ENCODE measurements at regions not wholly inside any gene's neighbourhood (a gene's known extent, or its start where the extent isn't known, plus 50 kb on each side); places are given as distances from the start of the nearest gene placed in this dataset.

DNA sequence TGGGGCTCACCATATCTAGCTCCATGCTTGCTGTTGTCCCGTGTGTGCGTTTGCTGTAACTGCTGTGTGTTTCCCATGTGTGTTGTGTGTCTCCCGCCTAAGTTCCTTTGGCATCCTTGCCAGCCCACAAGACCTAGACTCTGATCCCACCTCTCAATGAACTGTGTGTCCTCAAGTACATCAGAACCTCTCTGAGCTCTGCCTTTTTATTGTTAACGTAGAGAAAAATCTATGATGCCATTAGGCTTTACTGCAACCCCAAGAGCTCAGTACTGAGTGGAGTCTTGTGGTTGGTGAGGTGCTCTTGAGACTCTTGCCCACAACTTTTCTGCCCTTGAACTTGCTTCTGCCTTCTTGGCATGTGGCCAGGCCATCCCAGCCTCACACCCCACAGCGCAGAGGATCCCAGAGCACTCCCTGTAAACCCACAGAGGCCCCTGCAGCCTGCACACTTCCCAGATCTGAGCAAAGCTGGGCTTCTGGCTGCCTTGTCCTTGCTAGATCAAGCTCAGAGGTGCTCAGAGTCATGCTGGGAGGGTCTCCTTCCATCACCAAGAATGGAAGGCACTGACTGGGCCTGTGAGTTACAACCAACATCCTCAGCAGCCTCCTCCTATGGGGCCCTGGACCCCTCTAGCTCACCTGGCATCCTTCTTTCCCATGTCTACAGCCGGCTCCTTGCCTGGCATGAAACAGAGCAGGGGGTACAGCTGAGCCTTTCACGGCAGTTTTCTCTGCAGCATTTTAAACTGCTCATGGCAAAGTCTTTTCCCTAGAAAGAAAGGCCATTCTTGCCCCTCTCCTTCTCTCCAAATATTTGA lies 643.4 kb downstream of the ACTR3B start:
- 92 to 94% methylated on average over 7 of the region's 7 CpGs for WGBS, 2 donors
- H3K9me3 ChIP-seq: no peaks in the 10 kb centered on the region
- H3K4me3 ChIP-seq: no peak overlapping the region
- H3K27ac ChIP-seq: no peak overlapping the region
- TF ChIP-seq POLR2AphosphoS5 (IDR thresholded peaks at IDR 0.05): no peak
- no peak for TF ChIP-seq POLR2A (IDR thresholded peaks at IDR 0.05)
- TF ChIP-seq, protein P1, sequence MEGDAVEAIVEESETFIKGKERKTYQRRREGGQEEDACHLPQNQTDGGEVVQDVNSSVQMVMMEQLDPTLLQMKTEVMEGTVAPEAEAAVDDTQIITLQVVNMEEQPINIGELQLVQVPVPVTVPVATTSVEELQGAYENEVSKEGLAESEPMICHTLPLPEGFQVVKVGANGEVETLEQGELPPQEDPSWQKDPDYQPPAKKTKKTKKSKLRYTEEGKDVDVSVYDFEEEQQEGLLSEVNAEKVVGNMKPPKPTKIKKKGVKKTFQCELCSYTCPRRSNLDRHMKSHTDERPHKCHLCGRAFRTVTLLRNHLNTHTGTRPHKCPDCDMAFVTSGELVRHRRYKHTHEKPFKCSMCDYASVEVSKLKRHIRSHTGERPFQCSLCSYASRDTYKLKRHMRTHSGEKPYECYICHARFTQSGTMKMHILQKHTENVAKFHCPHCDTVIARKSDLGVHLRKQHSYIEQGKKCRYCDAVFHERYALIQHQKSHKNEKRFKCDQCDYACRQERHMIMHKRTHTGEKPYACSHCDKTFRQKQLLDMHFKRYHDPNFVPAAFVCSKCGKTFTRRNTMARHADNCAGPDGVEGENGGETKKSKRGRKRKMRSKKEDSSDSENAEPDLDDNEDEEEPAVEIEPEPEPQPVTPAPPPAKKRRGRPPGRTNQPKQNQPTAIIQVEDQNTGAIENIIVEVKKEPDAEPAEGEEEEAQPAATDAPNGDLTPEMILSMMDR (IDR thresholded peaks at IDR 0.05): no peak
- TF ChIP-seq EP300 (IDR thresholded peaks at IDR 0.05): no peak
- H3K36me3 ChIP-seq: no peaks in the 10 kb centered on the region
- DNase-seq (no peak), ATAC-seq (ENCODE audit: low FRiP score in 2 of 2) (no peak)
- no peaks in the 10 kb centered on the region for H3K27me3 ChIP-seq
- no peaks in the 10 kb centered on the region for H3K4me1 ChIP-seq

DNA sequence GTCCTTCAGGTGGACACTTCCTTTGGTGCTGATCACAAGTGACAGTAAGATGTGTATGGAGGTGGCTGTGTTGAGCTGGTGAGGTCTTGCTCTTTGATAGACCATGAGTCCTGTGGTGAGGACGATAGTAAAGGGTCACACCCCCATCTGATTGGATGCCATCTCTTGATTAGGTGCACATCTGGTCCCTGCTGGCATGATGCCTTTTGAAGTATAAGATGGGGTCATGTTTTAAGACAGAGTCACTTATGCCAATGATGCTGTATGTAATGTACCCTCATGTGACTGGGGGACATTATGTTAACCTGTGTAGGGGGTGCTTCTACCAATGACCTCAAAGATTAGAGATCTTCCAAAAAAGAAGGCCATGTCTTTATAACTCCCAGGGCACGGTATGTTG lies 644.6 kb downstream of the ACTR3B start:
- DNase-seq (no peak), ATAC-seq (ENCODE audit: low FRiP score in 2 of 2) (no peak)
- H3K36me3 ChIP-seq: no peaks in the 10 kb centered on the region
- no peaks in the 10 kb centered on the region for H3K9me3 ChIP-seq
- 86 to 100% methylated on average over 2 of the region's 2 CpGs for WGBS, 2 donors
- no peak overlapping the region for H3K27ac ChIP-seq
- H3K4me3 ChIP-seq: no peak overlapping the region
- no peaks in the 10 kb centered on the region for H3K27me3 ChIP-seq
- H3K4me1 ChIP-seq: no peaks in the 10 kb centered on the region
- TF ChIP-seq, protein P1 (IDR thresholded peaks at IDR 0.05): no peak
- TF ChIP-seq POLR2AphosphoS5 (IDR thresholded peaks at IDR 0.05) (no peak), POLR2A (IDR thresholded peaks at IDR 0.05) (no peak), EP300 (IDR thresholded peaks at IDR 0.05) (no peak)

DNA sequence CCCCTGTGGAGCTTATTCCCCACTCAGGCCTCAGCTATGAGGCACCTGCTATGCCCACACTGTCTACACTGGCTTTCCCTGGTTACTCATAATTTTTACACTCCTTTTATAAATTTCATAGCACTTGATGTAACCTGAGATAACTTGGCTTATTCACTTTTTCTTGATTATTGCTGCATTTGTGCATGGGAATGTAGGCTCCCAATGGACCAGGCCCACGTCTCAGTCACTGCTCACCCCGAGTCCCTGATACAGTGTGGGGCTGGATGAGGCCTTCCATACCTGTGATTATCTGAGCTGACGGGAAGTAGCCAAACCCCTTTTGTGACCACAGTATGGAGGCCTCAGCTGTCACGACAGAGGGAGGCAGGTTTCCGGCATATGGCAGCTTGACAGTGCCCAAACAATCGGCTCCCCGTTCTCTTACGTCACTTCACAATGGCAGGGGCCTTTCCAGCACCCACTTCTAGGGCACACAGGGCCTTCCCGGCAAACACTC lies 645.3 kb downstream of the ACTR3B start:
- Histone ChIP-seq H3K4me3 (no peak overlapping the region), H3K27ac (no peak overlapping the region), H3K27me3 (no peaks in the 10 kb centered on the region), H3K36me3 (no peaks in the 10 kb centered on the region), H3K4me1 (no peaks in the 10 kb centered on the region), H3K9me3 (no peaks in the 10 kb centered on the region)
- TF ChIP-seq POLR2AphosphoS5 (IDR thresholded peaks at IDR 0.05): no peak
- TF ChIP-seq, protein P1 (IDR thresholded peaks at IDR 0.05): no peak
- TF ChIP-seq EP300 (IDR thresholded peaks at IDR 0.05): no peak
- TF ChIP-seq POLR2A (IDR thresholded peaks at IDR 0.05): no peak
- 92% methylated on average over 9 of the region's 9 CpGs for WGBS, 2 donors
- no peak for DNase-seq
- ATAC-seq (ENCODE audit: low FRiP score in 2 of 2): no peak

DNA sequence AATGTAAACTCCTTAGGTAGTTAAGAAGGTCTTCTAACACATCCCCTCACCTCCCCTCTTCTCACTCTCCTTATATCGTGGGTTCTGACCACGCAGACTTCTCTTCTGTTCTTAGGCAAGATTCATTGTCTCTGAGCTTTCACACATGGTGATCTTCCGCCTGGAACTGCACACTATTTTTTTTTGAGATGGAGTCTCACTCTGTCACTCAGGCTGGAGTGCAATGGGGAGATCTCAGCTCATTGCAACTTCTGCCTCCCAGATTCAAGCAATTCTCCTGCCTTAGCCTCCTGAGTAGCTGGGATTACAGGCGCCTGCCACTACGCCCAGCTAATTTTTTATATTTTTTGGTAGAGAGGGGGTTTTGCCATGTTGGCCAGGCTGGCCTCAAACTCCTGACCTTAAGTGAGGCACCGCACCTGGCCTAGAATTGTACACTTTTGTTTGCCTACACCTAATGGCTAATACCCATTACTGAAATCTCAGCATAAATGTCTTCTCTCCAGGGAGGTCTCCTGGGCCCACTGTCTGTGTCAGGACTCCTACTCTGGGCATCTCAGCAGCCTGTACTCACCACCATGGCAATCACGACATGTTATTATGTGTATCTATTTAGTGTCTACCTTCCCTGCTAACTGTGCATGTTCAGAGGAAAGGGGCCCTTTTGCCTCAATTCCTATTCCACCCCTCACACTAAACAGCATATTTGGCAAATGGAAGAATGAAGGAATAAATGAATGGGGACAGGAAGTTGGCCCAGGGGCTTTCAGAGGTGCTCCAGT lies 646.3 kb upstream of the DPP6 start:
- H3K36me3 ChIP-seq: no peaks in the 10 kb centered on the region
- WGBS, 2 donors: 86 to 94% methylated on average over 7 of the region's 7 CpGs
- H3K27me3 ChIP-seq: no peaks in the 10 kb centered on the region
- no peak overlapping the region for H3K4me3 ChIP-seq
- H3K27ac ChIP-seq: no peak overlapping the region
- TF ChIP-seq, protein P1 (IDR thresholded peaks at IDR 0.05): no peak
- TF ChIP-seq POLR2AphosphoS5 (IDR thresholded peaks at IDR 0.05) (no peak), EP300 (IDR thresholded peaks at IDR 0.05) (no peak), POLR2A (IDR thresholded peaks at IDR 0.05) (no peak)
- H3K4me1 ChIP-seq: no peaks in the 10 kb centered on the region
- no peak for ATAC-seq (ENCODE audit: low FRiP score in 2 of 2)
- no peaks in the 10 kb centered on the region for H3K9me3 ChIP-seq
- no peak for DNase-seq
